ENCODE measurements at regions not wholly inside any gene's neighbourhood (a gene's known extent, or its start where the extent isn't known, plus 50 kb on each side); places are given as distances from the start of the nearest gene placed in this dataset.

DNA sequence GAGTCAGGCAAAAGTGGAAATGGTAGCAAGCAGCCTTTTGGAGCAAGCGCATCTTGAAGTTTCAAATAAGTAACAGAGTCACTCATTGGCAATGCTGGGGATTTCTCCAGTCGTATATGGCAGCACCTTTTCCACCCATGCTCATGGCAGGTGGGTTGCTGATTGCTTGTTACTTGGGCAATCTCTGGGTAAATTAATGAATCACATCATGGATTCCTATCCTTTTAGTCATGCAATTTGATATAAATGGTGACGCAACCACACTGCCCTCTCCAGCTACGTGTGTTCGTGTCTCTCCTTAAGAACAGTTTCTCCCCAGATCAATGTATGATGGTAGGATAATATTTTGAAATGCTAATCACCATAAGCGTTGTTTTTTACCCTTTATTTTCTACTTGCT is 339.9 kb upstream of the KCNH8 start:
- no peak overlapping the region for H3K27ac ChIP-seq
- no peak overlapping the region for H3K4me3 ChIP-seq (ENCODE audit: low read depth, low read length)
- H3K9me3 ChIP-seq (ENCODE audit: severe bottlenecking) = no peaks in the 10 kb centered on the region
- H3K27me3 ChIP-seq (ENCODE audit: insufficient read depth, low read depth, severe bottlenecking) = no peaks in the 10 kb centered on the region
- no peak for DNase-seq
- TF ChIP-seq, protein P1, sequence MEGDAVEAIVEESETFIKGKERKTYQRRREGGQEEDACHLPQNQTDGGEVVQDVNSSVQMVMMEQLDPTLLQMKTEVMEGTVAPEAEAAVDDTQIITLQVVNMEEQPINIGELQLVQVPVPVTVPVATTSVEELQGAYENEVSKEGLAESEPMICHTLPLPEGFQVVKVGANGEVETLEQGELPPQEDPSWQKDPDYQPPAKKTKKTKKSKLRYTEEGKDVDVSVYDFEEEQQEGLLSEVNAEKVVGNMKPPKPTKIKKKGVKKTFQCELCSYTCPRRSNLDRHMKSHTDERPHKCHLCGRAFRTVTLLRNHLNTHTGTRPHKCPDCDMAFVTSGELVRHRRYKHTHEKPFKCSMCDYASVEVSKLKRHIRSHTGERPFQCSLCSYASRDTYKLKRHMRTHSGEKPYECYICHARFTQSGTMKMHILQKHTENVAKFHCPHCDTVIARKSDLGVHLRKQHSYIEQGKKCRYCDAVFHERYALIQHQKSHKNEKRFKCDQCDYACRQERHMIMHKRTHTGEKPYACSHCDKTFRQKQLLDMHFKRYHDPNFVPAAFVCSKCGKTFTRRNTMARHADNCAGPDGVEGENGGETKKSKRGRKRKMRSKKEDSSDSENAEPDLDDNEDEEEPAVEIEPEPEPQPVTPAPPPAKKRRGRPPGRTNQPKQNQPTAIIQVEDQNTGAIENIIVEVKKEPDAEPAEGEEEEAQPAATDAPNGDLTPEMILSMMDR (IDR thresholded peaks at IDR 0.05; ENCODE audit: low read depth, low read length) = no peak
- H3K36me3 ChIP-seq = no peaks in the 10 kb centered on the region

DNA sequence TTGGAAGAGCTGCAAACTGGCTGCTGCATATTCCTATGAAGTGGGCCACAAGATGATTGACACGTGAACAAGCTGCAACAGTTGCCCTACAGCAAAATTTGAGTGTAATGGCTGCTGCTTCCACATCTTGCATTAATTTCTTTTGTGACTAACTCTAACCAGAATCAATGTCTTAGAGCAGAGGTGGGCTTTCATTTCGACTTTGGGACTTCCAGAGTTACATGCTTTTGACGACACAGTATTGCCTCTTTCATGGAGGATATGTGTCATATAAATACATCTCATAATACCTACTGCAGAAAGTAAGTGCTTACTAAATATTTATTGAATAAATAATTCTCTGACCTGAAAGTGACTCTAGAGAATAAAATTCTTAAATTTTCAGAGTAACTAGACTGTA is 340.7 kb upstream of the KCNH8 start:
- Histone ChIP-seq H3K9me3 (ENCODE audit: severe bottlenecking) (no peaks in the 10 kb centered on the region), H3K4me3 (ENCODE audit: low read depth, low read length) (no peak overlapping the region), H3K27me3 (ENCODE audit: insufficient read depth, low read depth, severe bottlenecking) (no peaks in the 10 kb centered on the region), H3K36me3 (no peaks in the 10 kb centered on the region), H3K27ac (no peak overlapping the region)
- DNase-seq = no peak
- TF ChIP-seq, protein P1 (IDR thresholded peaks at IDR 0.05; ENCODE audit: low read depth, low read length) = no peak

DNA sequence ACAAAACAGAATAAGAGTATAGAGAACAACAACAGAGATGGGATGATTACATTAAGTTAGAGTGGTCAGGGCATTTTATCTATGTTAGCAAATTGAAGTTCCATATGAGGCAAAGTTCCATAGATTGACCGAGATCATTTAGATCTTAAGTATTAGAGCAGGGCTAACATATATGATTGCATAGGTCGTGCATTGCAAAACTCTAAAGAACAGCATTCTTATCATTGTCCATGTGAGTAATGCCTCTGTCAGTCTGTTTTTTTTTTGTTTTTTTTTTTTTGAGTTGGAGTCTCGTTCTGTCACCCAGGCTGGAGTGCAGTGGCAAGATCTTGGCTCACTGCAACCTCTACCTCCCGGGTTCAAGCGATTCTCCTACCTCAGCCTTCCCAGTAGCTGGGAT is 341.7 kb upstream of the KCNH8 start:
- H3K36me3 ChIP-seq = no peaks in the 10 kb centered on the region
- TF ChIP-seq, protein P1 (IDR thresholded peaks at IDR 0.05; ENCODE audit: low read depth, low read length) = no peak
- H3K27ac ChIP-seq = no peak overlapping the region
- H3K27me3 ChIP-seq (ENCODE audit: insufficient read depth, low read depth, severe bottlenecking) = no peaks in the 10 kb centered on the region
- no peaks in the 10 kb centered on the region for H3K9me3 ChIP-seq (ENCODE audit: severe bottlenecking)
- H3K4me3 ChIP-seq (ENCODE audit: low read depth, low read length) = no peak overlapping the region
- no peak for DNase-seq

DNA sequence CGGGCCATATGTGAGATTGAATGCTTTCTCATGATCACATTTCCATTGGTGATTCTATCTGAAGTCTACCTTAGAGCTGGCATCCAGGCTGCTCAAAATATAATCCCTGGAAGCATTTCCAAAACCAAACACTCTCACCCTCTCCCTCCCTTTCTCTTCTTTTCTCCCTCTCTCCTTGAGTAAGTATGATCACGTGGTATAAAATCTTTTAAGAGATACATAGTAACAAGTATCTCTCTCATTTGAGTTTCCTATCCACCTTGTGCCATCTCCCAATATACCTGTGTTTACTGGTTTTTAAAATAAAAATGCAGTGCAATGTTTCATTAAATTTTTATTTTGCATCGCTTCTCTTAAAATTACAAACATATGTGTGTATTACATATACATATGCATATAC is 350.9 kb upstream of the KCNH8 start:
- H3K9me3 ChIP-seq (ENCODE audit: severe bottlenecking) = no peaks in the 10 kb centered on the region
- no peaks in the 10 kb centered on the region for H3K27me3 ChIP-seq (ENCODE audit: insufficient read depth, low read depth, severe bottlenecking)
- DNase-seq = no peak
- H3K27ac ChIP-seq = no peak overlapping the region
- no peaks in the 10 kb centered on the region for H3K36me3 ChIP-seq
- TF ChIP-seq, protein P1 (IDR thresholded peaks at IDR 0.05; ENCODE audit: low read depth, low read length) = no peak
- H3K4me3 ChIP-seq (ENCODE audit: low read depth, low read length) = no peak overlapping the region

DNA sequence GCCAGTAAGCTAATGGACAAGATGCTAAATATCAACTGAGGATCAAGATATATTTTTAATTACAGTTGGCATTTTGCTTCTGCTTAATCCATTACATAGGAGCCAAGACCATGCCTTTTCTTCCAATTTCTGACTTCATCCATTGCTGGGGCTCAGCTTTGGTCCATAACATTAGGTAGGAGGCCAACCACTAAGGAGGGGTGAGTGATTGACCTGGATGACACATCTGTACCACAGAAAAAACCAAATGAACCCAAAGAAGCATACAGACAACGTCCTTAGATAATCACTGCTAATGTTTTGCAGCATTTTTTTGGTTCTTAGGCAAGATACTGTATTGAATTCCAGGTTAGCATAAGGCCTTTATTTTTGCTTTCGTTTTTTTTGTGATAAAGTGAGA is 353.2 kb upstream of the KCNH8 start:
- no peaks in the 10 kb centered on the region for H3K27me3 ChIP-seq (ENCODE audit: insufficient read depth, low read depth, severe bottlenecking)
- H3K9me3 ChIP-seq (ENCODE audit: severe bottlenecking) = no peaks in the 10 kb centered on the region
- H3K27ac ChIP-seq = no peak overlapping the region
- DNase-seq = no peak
- no peaks in the 10 kb centered on the region for H3K36me3 ChIP-seq
- H3K4me3 ChIP-seq (ENCODE audit: low read depth, low read length) = no peak overlapping the region
- TF ChIP-seq, protein P1 (IDR thresholded peaks at IDR 0.05; ENCODE audit: low read depth, low read length) = no peak

DNA sequence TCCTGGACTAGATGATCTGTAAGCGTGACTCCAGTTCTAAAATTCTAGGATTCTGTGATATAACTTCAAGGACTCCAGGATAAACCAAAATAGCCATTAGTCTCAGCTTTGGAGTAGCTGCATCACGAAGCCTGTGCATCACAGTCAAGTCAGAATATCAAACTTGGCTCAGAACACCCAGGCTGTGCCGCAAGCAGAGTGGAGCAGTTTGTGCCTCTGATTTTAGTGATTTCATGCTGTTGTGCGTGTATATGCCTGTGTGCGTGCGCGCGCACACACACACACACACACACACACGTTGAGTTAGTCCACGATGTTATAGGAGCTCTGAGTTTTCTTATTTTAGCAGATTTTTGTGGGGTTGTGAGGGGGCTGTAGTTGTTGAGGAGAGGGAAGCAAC is 356.6 kb upstream of the KCNH8 start:
- no peak overlapping the region for H3K4me3 ChIP-seq (ENCODE audit: low read depth, low read length)
- H3K27me3 ChIP-seq (ENCODE audit: insufficient read depth, low read depth, severe bottlenecking) = no peaks in the 10 kb centered on the region
- no peak overlapping the region for H3K27ac ChIP-seq
- DNase-seq = no peak
- H3K9me3 ChIP-seq (ENCODE audit: severe bottlenecking) = no peaks in the 10 kb centered on the region
- H3K36me3 ChIP-seq = no peaks in the 10 kb centered on the region
- TF ChIP-seq, protein P1 (IDR thresholded peaks at IDR 0.05; ENCODE audit: low read depth, low read length) = no peak

Measured in WERI-Rb-1 (cell line).